OCI-LY3 (cell line): ENCODE measurements at regions not wholly inside any gene's neighbourhood (a gene's known extent, or its start where the extent isn't known, plus 50 kb on each side); places are given as distances from the start of the nearest gene placed in this dataset.

Experiments
- EZH2phosphoT487 ChIP-seq: fragments of 200-600 bp; shearing (Covaris generic); IDR thresholded peaks from 2 replicates; pipeline ENCODE4 v1.6.1; 2018; ENCODE audit warnings: antibody characterized with exemption, mixed run types, low read depth
- TF ChIP-seq, protein P1 (sequence below): fragments of 200-600, 300-600 bp; sonication (generic); IDR thresholded peaks from 2 replicates; pipeline ENCODE4 v1.5.1; 2014; ENCODE audit warnings: antibody characterized with exemption, low read length, low read depth

DNA sequence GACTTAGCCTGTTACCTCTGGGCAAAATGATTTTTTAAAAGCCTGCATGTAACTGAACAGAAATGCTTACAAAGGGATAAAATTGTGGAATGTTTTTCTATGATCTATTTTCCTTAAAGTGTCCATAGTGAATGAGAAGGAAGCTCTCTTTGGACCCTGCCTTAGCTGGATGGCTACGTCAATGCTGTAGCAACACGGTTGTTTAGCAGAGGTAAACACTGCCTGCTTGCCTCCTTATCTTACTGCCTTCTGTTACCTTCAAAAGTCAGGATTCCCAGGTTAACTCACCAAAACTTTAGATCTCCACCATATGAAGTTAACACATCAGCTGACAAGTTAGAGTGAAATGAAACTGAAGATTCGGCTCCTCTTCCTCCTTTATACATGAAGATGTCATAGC lies 402.6 kb downstream of the SAMD5 start:
- TF ChIP-seq, protein P1, sequence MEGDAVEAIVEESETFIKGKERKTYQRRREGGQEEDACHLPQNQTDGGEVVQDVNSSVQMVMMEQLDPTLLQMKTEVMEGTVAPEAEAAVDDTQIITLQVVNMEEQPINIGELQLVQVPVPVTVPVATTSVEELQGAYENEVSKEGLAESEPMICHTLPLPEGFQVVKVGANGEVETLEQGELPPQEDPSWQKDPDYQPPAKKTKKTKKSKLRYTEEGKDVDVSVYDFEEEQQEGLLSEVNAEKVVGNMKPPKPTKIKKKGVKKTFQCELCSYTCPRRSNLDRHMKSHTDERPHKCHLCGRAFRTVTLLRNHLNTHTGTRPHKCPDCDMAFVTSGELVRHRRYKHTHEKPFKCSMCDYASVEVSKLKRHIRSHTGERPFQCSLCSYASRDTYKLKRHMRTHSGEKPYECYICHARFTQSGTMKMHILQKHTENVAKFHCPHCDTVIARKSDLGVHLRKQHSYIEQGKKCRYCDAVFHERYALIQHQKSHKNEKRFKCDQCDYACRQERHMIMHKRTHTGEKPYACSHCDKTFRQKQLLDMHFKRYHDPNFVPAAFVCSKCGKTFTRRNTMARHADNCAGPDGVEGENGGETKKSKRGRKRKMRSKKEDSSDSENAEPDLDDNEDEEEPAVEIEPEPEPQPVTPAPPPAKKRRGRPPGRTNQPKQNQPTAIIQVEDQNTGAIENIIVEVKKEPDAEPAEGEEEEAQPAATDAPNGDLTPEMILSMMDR = no peak
- no peak for TF ChIP-seq EZH2phosphoT487
